ENCODE measurements at regions not wholly inside any gene's neighbourhood (a gene's known extent, or its start where the extent isn't known, plus 50 kb on each side); places are given as distances from the start of the nearest gene placed in this dataset.

- no peak for DNase-seq (ENCODE audit: low read depth)
- TF ChIP-seq CTCF (IDR thresholded peaks at IDR 0.05; ENCODE audit: low read depth, low read length, missing control alignments), result no peak
- no peak overlapping the region for H3K4me3 ChIP-seq (ENCODE audit: low read depth, low read length)
- in situ Hi-C loops (cut with HindIII; ENCODE audit: low sequenced_read_pairs), result no loop called here
Observed at GRCh38 chr3:139103484-139103883, 58.8 kb upstream of the PRR23C start.

- in situ Hi-C loops (cut with HindIII; ENCODE audit: low sequenced_read_pairs), result no loop called here
- H3K4me3 ChIP-seq (ENCODE audit: low read depth, low read length), result no peak overlapping the region
- no peak for DNase-seq (ENCODE audit: low read depth)
- TF ChIP-seq CTCF (IDR thresholded peaks at IDR 0.05; ENCODE audit: low read depth, low read length, missing control alignments), result no peak
Observed at GRCh38 chr3:139104062-139104461, 59.4 kb upstream of the PRR23C start.

GRCh38 chr3:139105154-139105702, 60.5 kb upstream of the PRR23C start:
- TF ChIP-seq CTCF (IDR thresholded peaks at IDR 0.05; ENCODE audit: low read depth, low read length, missing control alignments), result no peak
- no peak for DNase-seq (ENCODE audit: low read depth)
- H3K4me3 ChIP-seq (ENCODE audit: low read depth, low read length), result no peak overlapping the region
- in situ Hi-C loops (cut with HindIII; ENCODE audit: low sequenced_read_pairs), result no loop called here

- TF ChIP-seq CTCF (IDR thresholded peaks at IDR 0.05; ENCODE audit: low read depth, low read length, missing control alignments), result no peak
- H3K4me3 ChIP-seq (ENCODE audit: low read depth, low read length), result no peak overlapping the region
- in situ Hi-C loops (cut with HindIII; ENCODE audit: low sequenced_read_pairs), result no loop called here
- no peak for DNase-seq (ENCODE audit: low read depth)
Observed at GRCh38 chr3:139106013-139106932, 61.6 kb upstream of the PRR23C start.

- in situ Hi-C loops (cut with HindIII; ENCODE audit: low sequenced_read_pairs), result no loop called here
- TF ChIP-seq CTCF (IDR thresholded peaks at IDR 0.05; ENCODE audit: low read depth, low read length, missing control alignments), result no peak
- no peak for DNase-seq (ENCODE audit: low read depth)
- no peak overlapping the region for H3K4me3 ChIP-seq (ENCODE audit: low read depth, low read length)
Observed at GRCh38 chr3:139107424-139108252, 62.9 kb upstream of the PRR23C start.

- no peak for DNase-seq (ENCODE audit: low read depth)
- H3K4me3 ChIP-seq (ENCODE audit: low read depth, low read length), result no peak overlapping the region
- in situ Hi-C loops (cut with HindIII; ENCODE audit: low sequenced_read_pairs), result no loop called here
- TF ChIP-seq CTCF (IDR thresholded peaks at IDR 0.05; ENCODE audit: low read depth, low read length, missing control alignments), result no peak
Observed at GRCh38 chr3:139108253-139108969, 63.7 kb upstream of the PRR23C start.
